DND-41 (cell line): ENCODE measurements at regions not wholly inside any gene's neighbourhood (a gene's known extent, or its start where the extent isn't known, plus 50 kb on each side); places are given as distances from the start of the nearest gene placed in this dataset.

Source experiments
- EZH2 ChIP-seq: IDR thresholded peaks from 3 replicates; pipeline ENCODE4 v1.6.1; 2012; ENCODE audit warnings: borderline replicate concordance, low read depth, mild to moderate bottlenecking, moderate library complexity, low read length, inconsistent platforms; ENCODE audit not compliant: severe bottlenecking
- TF ChIP-seq, protein P1 (sequence below): IDR thresholded peaks from 2 replicates; pipeline ENCODE4 v1.5.1; 2012; ENCODE audit warnings: borderline replicate concordance, low read length, moderate library complexity, mild to moderate bottlenecking; ENCODE audit not compliant: poor library complexity, severe bottlenecking; ENCODE audit errors: extremely low read depth

- TF ChIP-seq, protein P1, sequence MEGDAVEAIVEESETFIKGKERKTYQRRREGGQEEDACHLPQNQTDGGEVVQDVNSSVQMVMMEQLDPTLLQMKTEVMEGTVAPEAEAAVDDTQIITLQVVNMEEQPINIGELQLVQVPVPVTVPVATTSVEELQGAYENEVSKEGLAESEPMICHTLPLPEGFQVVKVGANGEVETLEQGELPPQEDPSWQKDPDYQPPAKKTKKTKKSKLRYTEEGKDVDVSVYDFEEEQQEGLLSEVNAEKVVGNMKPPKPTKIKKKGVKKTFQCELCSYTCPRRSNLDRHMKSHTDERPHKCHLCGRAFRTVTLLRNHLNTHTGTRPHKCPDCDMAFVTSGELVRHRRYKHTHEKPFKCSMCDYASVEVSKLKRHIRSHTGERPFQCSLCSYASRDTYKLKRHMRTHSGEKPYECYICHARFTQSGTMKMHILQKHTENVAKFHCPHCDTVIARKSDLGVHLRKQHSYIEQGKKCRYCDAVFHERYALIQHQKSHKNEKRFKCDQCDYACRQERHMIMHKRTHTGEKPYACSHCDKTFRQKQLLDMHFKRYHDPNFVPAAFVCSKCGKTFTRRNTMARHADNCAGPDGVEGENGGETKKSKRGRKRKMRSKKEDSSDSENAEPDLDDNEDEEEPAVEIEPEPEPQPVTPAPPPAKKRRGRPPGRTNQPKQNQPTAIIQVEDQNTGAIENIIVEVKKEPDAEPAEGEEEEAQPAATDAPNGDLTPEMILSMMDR, result no peak
- TF ChIP-seq EZH2, result no peak
Measured at GRCh38 chr2:43023791-43024514, 202.5 kb downstream of the ZFP36L2 start.
